ENCODE measurements at regions not wholly inside any gene's neighbourhood (a gene's known extent, or its start where the extent isn't known, plus 50 kb on each side); places are given as distances from the start of the nearest gene placed in this dataset.

DNA sequence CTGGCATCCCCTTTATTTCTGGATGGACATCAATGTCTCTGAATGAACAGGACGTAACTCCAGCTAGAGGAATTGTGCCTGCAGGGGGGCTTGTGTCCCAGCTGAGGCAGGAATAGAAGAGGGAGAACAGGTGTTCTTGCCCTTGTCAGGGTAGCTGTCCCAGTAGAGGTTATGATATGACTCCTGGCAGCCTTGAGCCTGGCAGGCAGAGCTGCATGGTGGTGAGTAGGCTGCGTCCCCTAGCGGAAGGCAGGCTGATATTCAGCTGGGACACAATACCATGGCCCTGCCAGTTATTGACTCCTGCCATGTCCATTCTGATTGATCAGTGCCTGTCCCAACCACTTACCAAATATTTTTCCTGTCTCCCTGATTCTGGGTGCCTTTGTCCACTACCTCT lies 197.2 kb downstream of the RAP2A start:
- no peak for DNase-seq (ENCODE audit: low spot score)

GRCh38 chr13:97639236-97639635 lies 205.3 kb downstream of the RAP2A start:
- DNase-seq (ENCODE audit: low spot score) = no peak

DNA sequence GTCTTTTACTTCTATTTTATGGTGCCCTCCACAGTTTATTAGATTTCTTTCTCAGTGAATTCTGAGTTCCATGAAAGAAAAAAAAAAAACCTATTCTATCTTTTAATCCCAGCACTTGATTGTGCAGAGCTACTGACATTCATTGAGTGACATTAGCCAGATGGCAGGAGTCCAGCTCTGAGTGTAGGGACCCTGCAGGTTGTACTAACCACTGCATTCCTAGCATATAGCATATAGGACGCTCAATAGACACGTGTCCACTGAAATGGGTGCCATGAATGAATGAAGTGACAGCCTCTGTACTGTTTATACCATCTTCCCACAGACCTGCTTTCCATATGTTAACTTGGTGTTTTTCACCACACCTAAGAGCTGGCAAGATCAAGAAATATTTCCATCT lies 206.3 kb downstream of the RAP2A start:
- no peak for DNase-seq (ENCODE audit: low spot score)

- DNase-seq (ENCODE audit: low spot score) = no peak
Measured at GRCh38 chr13:97648171-97648880, 214.4 kb downstream of the RAP2A start.

DNA sequence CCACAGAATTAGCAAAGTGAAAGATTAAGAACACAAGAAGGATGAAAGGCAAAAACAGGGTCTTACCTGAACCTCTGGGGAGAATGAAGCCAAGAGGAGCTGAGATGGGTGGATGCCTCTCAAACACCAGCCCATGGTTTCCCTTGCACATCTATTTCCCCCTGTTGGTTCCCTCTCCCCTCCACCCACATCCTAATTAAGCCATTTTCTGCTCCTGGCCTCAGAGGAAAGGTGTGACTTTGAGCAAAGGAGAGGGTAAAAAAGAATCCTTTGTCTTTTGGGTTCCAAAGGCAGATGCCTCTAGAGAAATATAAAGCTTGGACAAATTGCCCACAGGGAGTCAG lies 214.9 kb downstream of the RAP2A start:
- DNase-seq (ENCODE audit: low spot score) = no peak

- no peak for DNase-seq (ENCODE audit: low spot score)
Measured at GRCh38 chr13:97653443-97654140, 219.6 kb downstream of the RAP2A start.

DNA sequence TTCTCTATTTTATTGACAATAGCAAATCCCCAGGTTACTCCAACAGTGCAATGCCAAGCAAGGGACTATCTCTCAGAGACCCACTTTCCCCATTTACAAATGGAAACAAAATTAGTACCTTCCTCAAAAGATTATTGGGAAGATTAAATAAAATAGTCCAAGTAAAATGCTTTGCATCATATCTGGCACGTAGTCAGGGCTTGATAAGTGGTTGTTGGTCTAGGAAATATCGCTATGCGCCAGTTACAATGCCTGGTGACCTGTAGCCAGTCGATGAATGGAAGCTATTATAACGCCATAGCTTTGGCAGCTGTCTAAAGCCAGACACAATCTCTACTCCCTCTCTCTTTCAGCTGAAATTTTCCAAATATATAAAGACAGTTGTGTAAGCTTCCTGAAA lies 220.3 kb downstream of the RAP2A start:
- DNase-seq (ENCODE audit: low spot score) = no peak

DNA sequence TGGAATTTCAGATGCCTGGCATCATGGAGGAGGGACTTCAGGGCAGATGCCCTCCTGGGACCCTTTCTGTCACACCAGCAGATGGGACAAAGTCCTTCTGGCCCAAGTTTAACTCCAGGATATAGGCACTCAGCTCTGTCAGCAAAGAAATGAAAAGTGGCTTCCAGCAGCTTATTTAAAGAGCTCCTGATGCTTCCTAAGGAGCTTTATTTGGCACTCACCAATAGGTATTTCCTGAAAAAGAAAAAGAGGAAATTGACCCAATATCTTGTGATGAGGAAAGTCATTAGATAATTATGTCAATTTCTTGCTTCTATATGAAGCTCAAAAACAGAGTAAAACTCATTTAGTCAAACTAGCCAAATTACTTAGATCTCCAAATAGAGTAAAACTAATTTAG lies 224.6 kb downstream of the RAP2A start:
- no peak for DNase-seq (ENCODE audit: low spot score)

DNA sequence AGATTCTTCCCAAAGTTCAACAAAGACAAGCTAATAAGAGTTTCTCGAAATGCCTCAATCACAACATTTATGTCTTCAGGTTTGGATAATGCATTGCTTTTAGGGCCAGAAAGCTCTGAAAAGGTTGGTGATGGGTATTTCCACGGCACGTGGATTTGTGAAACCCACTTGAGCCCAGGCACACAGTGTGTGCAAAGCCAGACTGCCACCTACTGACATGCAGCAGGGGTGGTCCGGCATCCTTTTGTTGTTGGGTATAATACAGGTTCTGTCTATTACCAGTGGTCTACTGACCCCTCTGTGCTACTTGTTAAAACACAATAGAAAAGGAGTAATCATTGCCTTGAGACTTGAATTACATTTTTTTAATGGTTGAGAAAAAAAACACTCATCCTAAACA lies 225.6 kb downstream of the RAP2A start:
- DNase-seq (ENCODE audit: low spot score) = no peak

GRCh38 chr13:97660594-97661260 lies 226.8 kb downstream of the RAP2A start:
- DNase-seq (ENCODE audit: low spot score) = no peak

- no peak for DNase-seq (ENCODE audit: low spot score)
Measured at GRCh38 chr13:97686594-97686993, 252.6 kb downstream of the RAP2A start.

DNA sequence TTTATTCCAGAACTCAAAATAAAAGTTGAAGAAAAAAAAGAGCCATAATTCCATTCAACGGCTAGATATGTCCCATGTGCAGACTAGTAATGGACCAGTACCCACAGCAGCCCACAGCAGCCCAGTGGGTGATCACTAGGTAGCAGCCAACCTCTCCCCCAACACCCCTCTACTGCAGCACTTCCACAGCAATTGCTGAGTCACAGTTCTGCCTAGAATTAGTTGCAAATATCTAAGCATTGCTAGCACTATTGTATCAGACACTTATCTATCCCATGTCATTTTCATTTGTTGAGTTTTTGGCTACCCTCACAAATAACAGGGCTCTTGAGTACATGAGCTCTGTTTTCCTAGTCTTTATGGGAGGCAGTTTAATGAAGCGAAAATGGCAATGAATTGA lies 258.7 kb downstream of the RAP2A start:
- no peak for DNase-seq (ENCODE audit: low spot score)

- DNase-seq (ENCODE audit: low spot score) = peak; percentile 82
Measured at GRCh38 chr13:97695684-97696083, 257.8 kb upstream of the IPO5 start.

GRCh38 chr13:97696921-97697320 lies 256.6 kb upstream of the IPO5 start:
- no peak for DNase-seq (ENCODE audit: low spot score)

GRCh38 chr13:97700306-97700848 lies 253.1 kb upstream of the IPO5 start:
- DNase-seq (ENCODE audit: low spot score) = no peak

GRCh38 chr13:97702614-97703013 lies 250.9 kb upstream of the IPO5 start:
- no peak for DNase-seq (ENCODE audit: low spot score)

GRCh38 chr13:97710797-97711196 lies 242.7 kb upstream of the IPO5 start:
- no peak for DNase-seq (ENCODE audit: low spot score)

- DNase-seq (ENCODE audit: low spot score) = no peak
Measured at GRCh38 chr13:97712770-97713169, 240.7 kb upstream of the IPO5 start.

GRCh38 chr13:97715763-97716162 lies 237.7 kb upstream of the IPO5 start:
- no peak for DNase-seq (ENCODE audit: low spot score)

- DNase-seq (ENCODE audit: low spot score) = no peak
Measured at GRCh38 chr13:97716746-97717145, 236.7 kb upstream of the IPO5 start.

DNA sequence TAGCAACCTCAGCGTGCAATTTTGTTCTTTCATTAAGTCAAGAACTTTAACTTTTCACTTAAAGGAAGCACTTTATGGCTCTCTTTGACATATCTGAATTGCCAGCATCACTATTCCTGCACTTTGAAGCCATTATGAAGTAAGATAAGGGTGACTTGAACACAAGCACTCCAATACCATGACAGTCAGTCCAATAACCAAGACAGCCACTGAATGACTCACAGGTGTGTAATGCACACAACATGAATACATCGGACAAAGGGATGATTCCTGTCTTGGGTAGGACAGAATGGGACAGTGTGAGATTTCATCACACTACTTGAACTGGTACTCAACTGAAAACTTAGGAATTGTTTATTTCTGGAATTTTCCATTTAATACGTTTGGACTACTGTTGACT lies 233.7 kb upstream of the IPO5 start:
- peak; percentile 29 for DNase-seq (ENCODE audit: low spot score)

DNA sequence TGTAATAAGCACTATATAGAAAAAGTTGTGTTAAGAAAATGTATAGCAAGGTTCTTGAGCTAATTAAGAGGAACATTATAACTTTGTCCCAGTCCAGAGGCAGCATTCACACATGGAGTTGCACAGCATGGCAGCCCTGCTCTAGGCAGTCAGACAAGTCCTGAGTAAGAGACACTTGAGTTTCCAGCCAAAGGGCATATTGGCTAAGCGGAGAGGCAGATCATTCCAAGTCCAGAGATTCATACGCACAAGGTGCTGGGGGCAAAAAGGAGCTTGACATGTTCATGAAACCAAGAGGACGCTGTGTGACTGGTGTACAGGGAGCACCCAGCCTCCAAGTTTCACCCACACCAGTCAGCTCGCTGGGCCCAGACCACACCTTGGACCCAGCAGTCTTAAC lies 232.6 kb upstream of the IPO5 start:
- DNase-seq (ENCODE audit: low spot score) = no peak

- DNase-seq (ENCODE audit: low spot score) = no peak
Measured at GRCh38 chr13:97723655-97724054, 229.8 kb upstream of the IPO5 start.

Data from kidney tubule cell (primary cell).